ENCODE measurements at regions not wholly inside any gene's neighbourhood (a gene's known extent, or its start where the extent isn't known, plus 50 kb on each side); places are given as distances from the start of the nearest gene placed in this dataset.

DNA sequence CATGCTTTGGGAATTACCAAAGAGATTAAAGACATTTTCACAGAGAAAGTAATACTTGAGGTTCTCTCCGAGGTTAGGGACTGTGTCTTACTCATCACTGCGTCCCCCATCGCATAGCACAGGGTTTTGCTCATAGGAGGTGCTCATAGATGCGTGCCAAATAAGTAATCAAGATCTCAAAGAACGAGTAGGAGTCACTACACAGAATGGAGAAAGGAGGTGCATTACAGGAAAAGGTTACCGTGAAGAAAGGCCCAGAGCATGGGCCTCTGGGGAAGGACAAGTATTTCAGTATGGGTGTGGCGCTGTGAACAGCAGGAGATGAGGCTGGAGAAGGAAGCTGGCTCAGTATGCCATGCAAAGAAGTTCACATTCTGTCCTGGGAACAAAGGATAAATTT is 182.4 kb downstream of the ACTL7B start:
- TF ChIP-seq, protein P1, sequence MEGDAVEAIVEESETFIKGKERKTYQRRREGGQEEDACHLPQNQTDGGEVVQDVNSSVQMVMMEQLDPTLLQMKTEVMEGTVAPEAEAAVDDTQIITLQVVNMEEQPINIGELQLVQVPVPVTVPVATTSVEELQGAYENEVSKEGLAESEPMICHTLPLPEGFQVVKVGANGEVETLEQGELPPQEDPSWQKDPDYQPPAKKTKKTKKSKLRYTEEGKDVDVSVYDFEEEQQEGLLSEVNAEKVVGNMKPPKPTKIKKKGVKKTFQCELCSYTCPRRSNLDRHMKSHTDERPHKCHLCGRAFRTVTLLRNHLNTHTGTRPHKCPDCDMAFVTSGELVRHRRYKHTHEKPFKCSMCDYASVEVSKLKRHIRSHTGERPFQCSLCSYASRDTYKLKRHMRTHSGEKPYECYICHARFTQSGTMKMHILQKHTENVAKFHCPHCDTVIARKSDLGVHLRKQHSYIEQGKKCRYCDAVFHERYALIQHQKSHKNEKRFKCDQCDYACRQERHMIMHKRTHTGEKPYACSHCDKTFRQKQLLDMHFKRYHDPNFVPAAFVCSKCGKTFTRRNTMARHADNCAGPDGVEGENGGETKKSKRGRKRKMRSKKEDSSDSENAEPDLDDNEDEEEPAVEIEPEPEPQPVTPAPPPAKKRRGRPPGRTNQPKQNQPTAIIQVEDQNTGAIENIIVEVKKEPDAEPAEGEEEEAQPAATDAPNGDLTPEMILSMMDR (optimal IDR thresholded peaks at IDR 0.05 in 1 of 3, IDR thresholded peaks at IDR 0.05 in 1 of 3, conservative IDR thresholded peaks at IDR 0.05 in 1 of 3; ENCODE audit: extremely low read depth in 1 of 3, insufficient read depth in 2 of 3, low read length in 3 of 3): no peak
- no peak for TF ChIP-seq EZH2 (IDR thresholded peaks at IDR 0.05; ENCODE audit: low read length)

Data from keratinocyte (primary cell).